ENCODE measurements at regions not wholly inside any gene's neighbourhood (a gene's known extent, or its start where the extent isn't known, plus 50 kb on each side); places are given as distances from the start of the nearest gene placed in this dataset.

DNA sequence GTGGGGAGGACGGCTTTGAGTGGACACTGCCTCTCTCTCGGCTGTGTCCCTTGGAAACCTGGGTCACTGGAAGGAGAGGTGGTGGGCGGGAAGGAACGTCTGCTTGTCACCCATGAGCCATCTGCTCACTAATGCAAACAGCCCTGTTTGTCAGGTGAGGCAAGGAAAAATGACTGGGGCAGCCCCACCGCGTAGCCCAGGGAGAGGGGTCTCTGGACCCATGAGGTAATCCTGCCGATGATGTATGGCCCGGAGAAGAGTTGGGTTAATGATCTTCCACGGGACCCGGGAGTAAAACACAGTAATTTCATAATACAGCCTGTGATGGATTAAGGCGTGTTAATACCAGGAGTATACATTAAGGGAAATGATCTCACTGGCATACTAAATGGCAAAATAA is 197.0 kb downstream of the CYLD start:
- H3K4me3 ChIP-seq (ENCODE audit: low read depth, low read length): no peak overlapping the region
- TF ChIP-seq, protein P1, sequence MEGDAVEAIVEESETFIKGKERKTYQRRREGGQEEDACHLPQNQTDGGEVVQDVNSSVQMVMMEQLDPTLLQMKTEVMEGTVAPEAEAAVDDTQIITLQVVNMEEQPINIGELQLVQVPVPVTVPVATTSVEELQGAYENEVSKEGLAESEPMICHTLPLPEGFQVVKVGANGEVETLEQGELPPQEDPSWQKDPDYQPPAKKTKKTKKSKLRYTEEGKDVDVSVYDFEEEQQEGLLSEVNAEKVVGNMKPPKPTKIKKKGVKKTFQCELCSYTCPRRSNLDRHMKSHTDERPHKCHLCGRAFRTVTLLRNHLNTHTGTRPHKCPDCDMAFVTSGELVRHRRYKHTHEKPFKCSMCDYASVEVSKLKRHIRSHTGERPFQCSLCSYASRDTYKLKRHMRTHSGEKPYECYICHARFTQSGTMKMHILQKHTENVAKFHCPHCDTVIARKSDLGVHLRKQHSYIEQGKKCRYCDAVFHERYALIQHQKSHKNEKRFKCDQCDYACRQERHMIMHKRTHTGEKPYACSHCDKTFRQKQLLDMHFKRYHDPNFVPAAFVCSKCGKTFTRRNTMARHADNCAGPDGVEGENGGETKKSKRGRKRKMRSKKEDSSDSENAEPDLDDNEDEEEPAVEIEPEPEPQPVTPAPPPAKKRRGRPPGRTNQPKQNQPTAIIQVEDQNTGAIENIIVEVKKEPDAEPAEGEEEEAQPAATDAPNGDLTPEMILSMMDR (IDR thresholded peaks at IDR 0.05; ENCODE audit: borderline replicate concordance, insufficient read depth, low read depth, low read length): no peak

DNA sequence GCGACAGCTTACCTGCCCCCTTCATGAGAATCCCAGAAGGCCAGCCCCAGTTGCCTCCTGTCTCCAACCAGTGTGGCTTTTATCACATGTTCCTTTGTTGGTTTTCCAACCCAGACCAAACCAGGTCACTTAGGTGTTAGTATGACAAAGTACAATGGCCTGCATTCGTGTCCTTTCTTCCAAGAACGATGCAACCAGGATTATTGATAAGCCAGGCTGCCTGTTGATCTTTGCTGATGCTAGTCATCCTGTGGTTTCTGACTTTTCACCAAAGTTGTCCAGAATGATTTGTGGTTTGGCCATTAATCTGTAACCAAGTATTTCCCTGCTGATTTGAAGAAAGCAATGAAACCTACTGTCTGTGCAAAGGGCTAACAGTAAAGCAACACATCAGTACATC is 191.4 kb downstream of the CYLD start:
- H3K4me3 ChIP-seq (ENCODE audit: low read depth, low read length): no peak overlapping the region
- TF ChIP-seq, protein P1 (IDR thresholded peaks at IDR 0.05; ENCODE audit: borderline replicate concordance, insufficient read depth, low read depth, low read length): no peak

DNA sequence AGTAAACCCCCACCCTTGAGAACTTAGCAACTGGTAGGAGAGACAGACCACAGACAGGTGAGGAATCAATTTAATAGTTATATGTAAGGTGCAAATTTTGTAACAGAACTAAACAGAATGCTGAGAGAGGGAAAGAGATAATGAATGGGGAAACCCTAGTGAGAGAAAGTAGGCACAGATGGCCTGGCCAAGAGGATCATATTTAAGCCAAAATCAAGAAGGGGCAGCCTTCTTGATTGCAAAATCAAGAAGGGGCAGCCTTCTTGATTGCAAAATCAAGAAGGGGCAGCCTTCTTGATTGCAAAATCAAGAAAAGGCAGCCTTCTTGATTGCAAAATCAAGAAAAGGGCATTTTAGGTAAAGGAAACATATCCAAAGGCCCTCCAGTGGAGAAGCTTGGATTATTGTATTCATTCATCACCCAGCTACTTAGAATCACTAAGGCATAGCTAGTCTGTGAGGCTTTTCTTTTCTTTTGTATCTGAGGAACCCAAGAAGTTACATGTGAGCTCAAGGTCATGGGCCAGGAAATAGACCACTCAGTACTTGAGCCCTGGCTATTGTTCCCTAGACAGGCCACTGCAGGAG is 190.6 kb downstream of the CYLD start:
- no peak overlapping the region for H3K4me3 ChIP-seq (ENCODE audit: low read depth, low read length)
- TF ChIP-seq, protein P1 (IDR thresholded peaks at IDR 0.05; ENCODE audit: borderline replicate concordance, insufficient read depth, low read depth, low read length): no peak

DNA sequence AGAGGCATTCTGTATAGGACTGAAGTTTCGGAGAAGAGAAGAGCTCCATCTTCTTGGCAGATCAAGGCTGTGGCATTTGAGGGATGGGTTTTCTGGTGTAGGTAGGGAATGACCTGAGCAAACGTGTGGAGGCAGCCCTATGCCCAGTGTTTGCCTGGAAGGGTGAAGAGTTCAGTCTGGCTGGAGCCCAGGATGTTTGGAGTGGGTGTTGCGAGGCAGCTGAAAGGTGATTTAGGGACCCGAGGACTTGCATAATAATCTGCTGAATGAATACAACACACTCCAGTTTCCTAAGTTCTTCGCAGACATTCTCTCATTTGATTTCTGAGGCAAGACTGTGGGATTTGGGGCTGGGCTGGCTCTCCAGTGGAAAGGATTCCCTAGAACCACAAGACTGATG is 186.2 kb downstream of the CYLD start:
- no peak overlapping the region for H3K4me3 ChIP-seq (ENCODE audit: low read depth, low read length)
- TF ChIP-seq, protein P1 (IDR thresholded peaks at IDR 0.05; ENCODE audit: borderline replicate concordance, insufficient read depth, low read depth, low read length): no peak

DNA sequence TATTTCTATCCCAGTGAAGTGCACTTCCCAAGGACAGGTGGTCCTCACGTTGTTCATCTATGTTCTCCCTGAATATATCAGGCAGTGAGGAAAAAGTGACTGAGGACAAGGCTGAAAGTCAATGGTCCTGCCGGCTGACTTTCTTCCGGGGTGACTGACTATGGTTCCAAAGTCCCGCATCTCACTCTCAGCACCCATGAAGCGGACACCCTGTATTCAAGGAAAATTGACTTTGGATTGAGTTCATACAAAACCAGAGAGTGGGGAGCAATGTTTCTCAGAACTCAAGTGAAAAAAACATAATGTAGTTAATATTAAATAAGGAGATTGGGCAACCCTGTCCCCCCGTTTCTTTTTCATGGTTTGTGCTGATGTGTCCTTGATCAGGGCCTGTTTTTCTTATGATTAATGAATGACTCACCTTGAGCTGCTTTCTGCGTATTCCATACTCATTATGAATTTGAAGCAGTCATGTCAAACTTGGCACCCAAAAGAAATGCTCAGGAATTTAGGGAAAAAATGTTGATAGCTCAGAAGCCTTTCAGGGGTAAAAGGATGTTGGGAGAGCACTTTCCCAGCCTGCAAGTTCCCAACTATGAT is 184.0 kb downstream of the CYLD start:
- TF ChIP-seq, protein P1 (IDR thresholded peaks at IDR 0.05; ENCODE audit: borderline replicate concordance, insufficient read depth, low read depth, low read length): no peak
- H3K4me3 ChIP-seq (ENCODE audit: low read depth, low read length): no peak overlapping the region

DNA sequence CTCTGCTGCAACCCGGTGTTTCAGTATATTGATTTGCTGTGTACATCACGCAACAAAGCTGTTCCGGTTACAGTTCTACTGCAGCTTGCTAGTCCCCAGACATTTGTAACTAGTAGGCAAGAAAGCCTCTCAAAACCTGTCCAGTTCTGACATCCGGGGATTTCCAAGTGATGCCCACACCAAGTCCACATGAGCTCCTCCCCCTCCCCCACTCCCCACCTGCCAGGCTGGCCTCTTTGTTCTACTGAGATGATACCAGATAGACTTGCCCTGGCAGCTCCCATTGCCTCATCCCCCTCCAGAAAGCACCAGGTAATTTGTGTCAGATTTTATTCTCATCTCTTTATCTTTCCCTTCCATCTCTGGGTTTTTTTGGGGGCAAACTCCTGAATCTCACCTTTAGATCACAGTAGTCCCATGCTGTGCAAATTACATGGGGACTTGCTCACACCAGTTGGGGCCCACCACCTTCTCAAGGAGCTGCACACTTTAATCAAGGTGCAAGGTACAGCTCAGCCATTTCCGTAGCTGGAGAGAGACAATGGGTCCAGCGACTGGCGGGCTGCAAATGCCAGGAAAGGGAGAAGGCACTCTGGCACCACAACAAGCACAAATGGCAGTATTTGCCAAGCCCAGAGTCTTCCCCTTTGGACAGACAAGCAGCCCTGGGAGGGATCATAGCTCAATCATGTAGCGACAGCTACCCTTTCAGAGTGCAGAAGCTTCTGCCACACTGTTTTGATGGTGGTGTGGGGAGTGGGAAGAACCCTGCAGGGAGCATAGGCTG is 183.1 kb downstream of the CYLD start:
- no peak overlapping the region for H3K4me3 ChIP-seq (ENCODE audit: low read depth, low read length)
- TF ChIP-seq, protein P1 (IDR thresholded peaks at IDR 0.05; ENCODE audit: borderline replicate concordance, insufficient read depth, low read depth, low read length): no peak
